HCT116 (cell line): ENCODE measurements at regions not wholly inside any gene's neighbourhood (a gene's known extent, or its start where the extent isn't known, plus 50 kb on each side); places are given as distances from the start of the nearest gene placed in this dataset.

ENCODE experiments used
- ATAC-seq: fragments of 200-7000 bp; cut with Tn5 transposase; 2 replicates; pipeline ENCODE4 v1.9.1; 2020; ENCODE audit warnings: mild to moderate bottlenecking, moderate library complexity
- BruUV-seq: library from RNA; stranded (reverse); fragments of 400-500 nt; replicated peaks from 2 replicates; lab custom pipeline; 2021; lab: Mats Ljungman, UMichigan
- CTCF ChIA-PET: fragments of 300-600 bp; sonication (Branson Sonifier 250); formaldehyde crosslinking; loops from one replicate; lab custom pipeline; 2021; ENCODE audit warnings: antibody characterized with exemption; lab: Charles Lee
- POLR2A ChIA-PET: fragments of 300-600, 350-600 bp; sonication (Branson Sonifier 250); formaldehyde crosslinking; loops from one replicate; lab custom pipeline; 2021; ENCODE audit warnings: antibody characterized with exemption; lab: Charles Lee
- RAD21 ChIA-PET, 2 experiments: fragments of 300-600 bp; sonication (Branson Sonifier 250); formaldehyde crosslinking; loops; one replicate each; lab custom pipeline; 2023; ENCODE audit warnings: low total read pairs in 2 of 2; ENCODE audit not compliant: uncharacterized antibody in 2 of 2, unreplicated experiment in 2 of 2, low non-redundant PET in 1 of 2; lab: Charles Lee
- DNase-seq: peaks from one replicate; pipeline ENCODE4 v3.0.0-alpha.2; 2010; ENCODE audit warnings: low read depth, low spot score
- H2AFZ ChIP-seq: fragments of 200-600 bp; shearing (Covaris generic), sonication (generic); 2 replicates; pipeline ENCODE4 v1.6.1; 2017; ENCODE audit warnings: low read depth, mixed run types, mixed read lengths, antibody characterized with exemption, low read length; ENCODE audit not compliant: poor library complexity, severe bottlenecking
- H3K27ac ChIP-seq: 2 replicates; pipeline ENCODE4 v1.5.1; 2012; ENCODE audit warnings: low read depth, low read length
- H3K27me3 ChIP-seq: fragments of 200-600 bp; sonication (generic); 2 replicates; pipeline ENCODE4 v1.6.1; 2016; ENCODE audit warnings: mixed run types, low read length, mixed read lengths; ENCODE audit not compliant: insufficient read depth
- H3K36me3 ChIP-seq, 2 experiments: fragments of 200-500 bp in 1 of 2; fragments of 200-600 bp in 1 of 2; sonication (Bioruptor generic) in 1 of 2; sonication (generic) in 1 of 2; 2 replicates each; pipeline versions ENCODE4 v1.5.1 to v1.6.1; 2014 to 2016; ENCODE audit warnings: low read length in 2 of 2, inconsistent platforms in 1 of 2, mixed read lengths in 1 of 2, mixed run types in 1 of 2; ENCODE audit not compliant: insufficient read depth in 2 of 2, control insufficient read depth in 1 of 2
- H3K4me1 ChIP-seq, 2 experiments: fragments of 200-600 bp in 1 of 2; sonication (generic) in 1 of 2; 2 replicates each; pipeline versions ENCODE4 v1.5.1 to v1.6.1; 2012 to 2017; ENCODE audit warnings: low read length in 2 of 2, inconsistent platforms in 1 of 2, mild to moderate bottlenecking in 1 of 2, mixed read lengths in 1 of 2, mixed run types in 1 of 2, moderate library complexity in 1 of 2; ENCODE audit not compliant: insufficient read depth in 2 of 2, control insufficient read depth in 1 of 2
- H3K4me2 ChIP-seq: fragments of 200-600 bp; sonication (generic); 2 replicates; pipeline ENCODE4 v1.6.1; 2017; ENCODE audit warnings: mixed run types, low read length, mixed read lengths
- H3K4me3 ChIP-seq, 2 experiments: fragments of 200-600 bp in 1 of 2; sonication (generic) in 1 of 2; replicated peaks in 1 of 2; 2 replicates each; pipeline ENCODE4 v1.5.1; 2011 to 2016; ENCODE audit warnings: low read length in 2 of 2, control low read depth in 1 of 2, low read depth in 1 of 2, mild to moderate bottlenecking in 1 of 2, mixed read lengths in 1 of 2, mixed run types in 1 of 2
- H3K79me2 ChIP-seq: fragments of 200-600 bp; sonication (generic); 2 replicates; pipeline ENCODE4 v1.6.1; 2017; ENCODE audit warnings: mild to moderate bottlenecking, mixed run types, low read length, moderate library complexity, mixed read lengths; ENCODE audit not compliant: insufficient read depth
- H3K9ac ChIP-seq: fragments of 200-600 bp; sonication (generic); 2 replicates; pipeline ENCODE4 v1.6.1; 2016; ENCODE audit warnings: low read length, mixed read lengths
- H3K9me2 ChIP-seq: fragments of 200-600 bp; sonication (generic), shearing (Covaris generic); 2 replicates; pipeline ENCODE4 v1.6.1; 2017; ENCODE audit warnings: mixed run types, mild to moderate bottlenecking, moderate library complexity; ENCODE audit not compliant: insufficient read depth
- H3K9me3 ChIP-seq, 2 experiments: fragments of 200-500 bp in 1 of 2; fragments of 200-600 bp in 1 of 2; sonication (Bioruptor generic) in 1 of 2; sonication (generic) in 1 of 2; 2 replicates each; pipeline ENCODE4 v1.6.1; 2014 to 2017; ENCODE audit warnings: low read length in 2 of 2, mixed read lengths in 2 of 2, inconsistent platforms in 1 of 2, low read depth in 1 of 2, mild to moderate bottlenecking in 1 of 2, mixed run types in 1 of 2, moderate library complexity in 1 of 2; ENCODE audit not compliant: control insufficient read depth in 1 of 2, insufficient read depth in 1 of 2
- H4K20me1 ChIP-seq: fragments of 200-600 bp; sonication (generic), shearing (Covaris generic); 2 replicates; pipeline ENCODE4 v1.6.1; 2017; ENCODE audit warnings: mixed run types, mild to moderate bottlenecking, moderate library complexity; ENCODE audit not compliant: insufficient read depth
- EGR1 ChIP-seq: IDR thresholded peaks from 2 replicates; pipeline ENCODE4 v1.6.1; 2012; ENCODE audit warnings: low read depth
- ELF1 ChIP-seq: IDR thresholded peaks from 2 replicates; pipeline ENCODE4 v1.6.1; 2012; ENCODE audit warnings: low read depth, borderline replicate concordance
- EZH2phosphoT487 ChIP-seq: fragments of 200-600 bp; IDR thresholded peaks from 2 replicates; pipeline ENCODE4 v1.6.1; 2018; ENCODE audit warnings: antibody characterized with exemption, borderline replicate concordance
- JUND ChIP-seq: IDR thresholded peaks from 2 replicates; pipeline ENCODE4 v1.6.1; 2012
- POLR2A ChIP-seq: IDR thresholded peaks from 2 replicates; pipeline ENCODE4 v1.7.0; 2011; ENCODE audit warnings: borderline replicate concordance; ENCODE audit not compliant: insufficient read depth, insufficient read length; ENCODE audit errors: extremely low read depth
- POLR2AphosphoS5 ChIP-seq: IDR thresholded peaks from 2 replicates; pipeline ENCODE4 v1.6.1; 2011; ENCODE audit warnings: mild to moderate bottlenecking, low read depth, low read length, moderate library complexity
- RAD21 ChIP-seq: IDR thresholded peaks from 2 replicates; pipeline ENCODE4 v1.6.1; 2012; ENCODE audit warnings: low read depth, mild to moderate bottlenecking
- SIN3A ChIP-seq: IDR thresholded peaks from 2 replicates; pipeline ENCODE4 v1.6.1; 2012; ENCODE audit warnings: low read depth
- SP1 ChIP-seq: IDR thresholded peaks from 2 replicates; pipeline ENCODE4 v1.6.1; 2012; ENCODE audit warnings: low read depth
- TCF7L2 ChIP-seq: IDR thresholded peaks from 2 replicates; pipeline ENCODE4 v1.7.0; 2011; ENCODE audit warnings: borderline replicate concordance, inconsistent platforms; ENCODE audit not compliant: insufficient read depth, insufficient read length; ENCODE audit errors: extremely low read depth
- YY1 ChIP-seq: IDR thresholded peaks from 2 replicates; pipeline ENCODE4 v1.6.1; 2011; ENCODE audit warnings: low read length, low read depth, moderate library complexity, mild to moderate bottlenecking; ENCODE audit not compliant: insufficient replicate concordance; ENCODE audit errors: extremely low read depth
- ZFX ChIP-seq: fragments of 450-650 bp; IDR thresholded peaks from 2 replicates; pipeline ENCODE4 v1.6.1; 2017
- ZNF274 ChIP-seq: fragments of 200-500 bp; sonication (Bioruptor generic); IDR thresholded peaks from 2 replicates; pipeline ENCODE4 v1.6.1; 2014; ENCODE audit warnings: mild to moderate bottlenecking, low read depth, low read length, inconsistent platforms
- intact Hi-C: fragments of 100-400 bp; cut with micrococcal nuclease; formaldehyde crosslinking; loops from 2 replicates; pipeline ENCODE4 v1.10.0; 2022
- TF ChIP-seq, protein P1 (sequence below): IDR thresholded peaks from 2 replicates; pipeline ENCODE4 v1.6.1; 2012
- TF ChIP-seq, protein P2 (sequence below): IDR thresholded peaks from 2 replicates; pipeline ENCODE4 v1.6.1; 2011; ENCODE audit warnings: mild to moderate bottlenecking, low read length, moderate library complexity; ENCODE audit not compliant: insufficient replicate concordance; ENCODE audit errors: extremely low read depth
- TF ChIP-seq, protein P3 (sequence below), 3 experiments: fragments of 200-600 bp in 1 of 3; sonication (generic) in 1 of 3; IDR thresholded peaks in 2 of 3; conservative IDR thresholded peaks in 1 of 3; 2 replicates each; pipeline ENCODE4 v1.5.1; 2012 to 2017; ENCODE audit warnings: low read depth in 2 of 3, low read length in 2 of 3, antibody characterized with exemption in 1 of 3, borderline replicate concordance in 1 of 3, control low read depth in 1 of 3, mild to moderate bottlenecking in 1 of 3, mixed read lengths in 1 of 3, mixed run types in 1 of 3, moderate library complexity in 1 of 3; ENCODE audit not compliant: insufficient read depth in 1 of 3
- TF ChIP-seq, protein P4 (sequence below): IDR thresholded peaks from 2 replicates; pipeline ENCODE4 v1.6.1; 2012

DNA sequence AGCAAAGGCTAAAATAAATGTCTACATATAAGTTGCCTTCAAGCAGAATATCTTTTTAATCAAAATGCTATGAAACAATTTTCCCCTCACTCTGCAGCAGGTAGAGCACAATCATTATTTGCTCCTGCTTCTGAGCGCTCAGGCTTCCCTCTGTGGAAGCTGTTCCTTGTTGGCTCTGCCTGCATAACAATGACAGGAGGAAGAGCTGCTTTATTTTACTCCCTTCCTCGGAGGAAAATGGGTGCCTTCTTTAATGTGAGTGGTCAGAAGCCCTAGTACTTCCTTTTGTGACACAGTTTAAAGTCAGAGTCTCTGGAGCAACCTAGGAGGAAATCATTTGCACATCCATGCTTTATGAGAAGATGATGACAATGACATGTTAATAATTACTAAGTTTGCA lies 492.1 kb downstream of the CDH8 start:
- CTCF ChIA-PET = no interaction called here
- Histone ChIP-seq H2AFZ (no peak overlapping the region), H3K9me3 (peaks cover 5 to 15% of the 10 kb centered on the region in 2 experiments; a peak in 2 of 4 replicates), H3K4me1 (no peaks in the 10 kb centered on the region), H3K27ac (no peak overlapping the region), H3K27me3 (no peaks in the 10 kb centered on the region), H3K79me2 (no peaks in the 10 kb centered on the region), H3K4me3 (no peak overlapping the region), H3K4me2 (no peak overlapping the region), H3K36me3 (no peaks in the 10 kb centered on the region), H3K9ac (no peak overlapping the region), H4K20me1 (no peaks in the 10 kb centered on the region), H3K9me2 (no peaks in the 10 kb centered on the region)
- no TSS peak for BruUV-seq
- intact Hi-C loops = no loop called here
- RAD21 ChIA-PET = no interaction called here
- ATAC-seq (no peak), DNase-seq (no peak)
- no peak for TF ChIP-seq JUND
- TF ChIP-seq ZNF274 = no peak
- no peak for TF ChIP-seq YY1
- TF ChIP-seq EGR1 = no peak
- TF ChIP-seq SIN3A = no peak
- TF ChIP-seq ZFX = no peak
- no peak for TF ChIP-seq POLR2AphosphoS5
- TF ChIP-seq, protein P1, sequence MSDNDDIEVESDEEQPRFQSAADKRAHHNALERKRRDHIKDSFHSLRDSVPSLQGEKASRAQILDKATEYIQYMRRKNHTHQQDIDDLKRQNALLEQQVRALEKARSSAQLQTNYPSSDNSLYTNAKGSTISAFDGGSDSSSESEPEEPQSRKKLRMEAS = no peak
- TF ChIP-seq TCF7L2 = no peak
- POLR2A ChIA-PET = no interaction called here

DNA sequence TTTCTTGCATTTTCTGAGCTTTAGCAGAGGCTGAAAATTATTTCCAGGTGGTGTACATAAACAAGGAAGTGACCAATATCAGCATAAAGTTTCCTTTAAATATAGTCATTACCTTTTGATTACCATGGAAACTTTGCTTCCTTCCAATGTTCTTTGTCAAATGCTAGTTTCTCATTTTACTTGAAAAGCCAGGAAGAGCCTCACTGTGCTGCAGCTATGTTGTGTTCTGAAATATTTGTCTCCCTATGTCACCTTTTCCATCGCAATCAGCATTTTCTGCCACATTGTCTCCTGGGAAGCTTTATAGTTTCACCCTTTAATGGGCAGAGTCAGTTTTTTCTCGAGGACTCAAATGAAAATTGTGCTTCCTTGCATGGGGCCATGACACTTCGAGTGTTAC lies 496.0 kb downstream of the CDH8 start:
- H2AFZ ChIP-seq = no peak overlapping the region
- peaks cover 10 to 16% of the 10 kb centered on the region in 2 experiments; a peak in 2 of 4 replicates for H3K9me3 ChIP-seq
- ChIA-PET POLR2A (no interaction called here), CTCF (no interaction called here), RAD21 (no interaction called here)
- H3K27me3 ChIP-seq = no peaks in the 10 kb centered on the region
- DNase-seq (no peak), ATAC-seq (no peak)
- BruUV-seq = no TSS peak
- H3K4me1 ChIP-seq = no peaks in the 10 kb centered on the region
- no peaks in the 10 kb centered on the region for H4K20me1 ChIP-seq
- no peak overlapping the region for H3K4me3 ChIP-seq
- H3K9me2 ChIP-seq = no peaks in the 10 kb centered on the region
- intact Hi-C loops = no loop called here
- H3K36me3 ChIP-seq = no peaks in the 10 kb centered on the region
- H3K9ac ChIP-seq = no peak overlapping the region
- H3K4me2 ChIP-seq = no peak overlapping the region
- H3K79me2 ChIP-seq = no peaks in the 10 kb centered on the region
- H3K27ac ChIP-seq = no peak overlapping the region
- TF ChIP-seq POLR2A (no peak), JUND (no peak), POLR2AphosphoS5 (no peak), ZNF274 (no peak), SIN3A (no peak), ZFX (no peak), EZH2phosphoT487 (no peak), ELF1 (no peak), YY1 (no peak), SP1 (no peak), RAD21 (no peak), EGR1 (no peak)
- TF ChIP-seq, protein P2, sequence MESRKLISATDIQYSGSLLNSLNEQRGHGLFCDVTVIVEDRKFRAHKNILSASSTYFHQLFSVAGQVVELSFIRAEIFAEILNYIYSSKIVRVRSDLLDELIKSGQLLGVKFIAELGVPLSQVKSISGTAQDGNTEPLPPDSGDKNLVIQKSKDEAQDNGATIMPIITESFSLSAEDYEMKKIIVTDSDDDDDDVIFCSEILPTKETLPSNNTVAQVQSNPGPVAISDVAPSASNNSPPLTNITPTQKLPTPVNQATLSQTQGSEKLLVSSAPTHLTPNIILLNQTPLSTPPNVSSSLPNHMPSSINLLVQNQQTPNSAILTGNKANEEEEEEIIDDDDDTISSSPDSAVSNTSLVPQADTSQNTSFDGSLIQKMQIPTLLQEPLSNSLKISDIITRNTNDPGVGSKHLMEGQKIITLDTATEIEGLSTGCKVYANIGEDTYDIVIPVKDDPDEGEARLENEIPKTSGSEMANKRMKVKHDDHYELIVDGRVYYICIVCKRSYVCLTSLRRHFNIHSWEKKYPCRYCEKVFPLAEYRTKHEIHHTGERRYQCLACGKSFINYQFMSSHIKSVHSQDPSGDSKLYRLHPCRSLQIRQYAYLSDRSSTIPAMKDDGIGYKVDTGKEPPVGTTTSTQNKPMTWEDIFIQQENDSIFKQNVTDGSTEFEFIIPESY = no peak
- TF ChIP-seq, protein P3, sequence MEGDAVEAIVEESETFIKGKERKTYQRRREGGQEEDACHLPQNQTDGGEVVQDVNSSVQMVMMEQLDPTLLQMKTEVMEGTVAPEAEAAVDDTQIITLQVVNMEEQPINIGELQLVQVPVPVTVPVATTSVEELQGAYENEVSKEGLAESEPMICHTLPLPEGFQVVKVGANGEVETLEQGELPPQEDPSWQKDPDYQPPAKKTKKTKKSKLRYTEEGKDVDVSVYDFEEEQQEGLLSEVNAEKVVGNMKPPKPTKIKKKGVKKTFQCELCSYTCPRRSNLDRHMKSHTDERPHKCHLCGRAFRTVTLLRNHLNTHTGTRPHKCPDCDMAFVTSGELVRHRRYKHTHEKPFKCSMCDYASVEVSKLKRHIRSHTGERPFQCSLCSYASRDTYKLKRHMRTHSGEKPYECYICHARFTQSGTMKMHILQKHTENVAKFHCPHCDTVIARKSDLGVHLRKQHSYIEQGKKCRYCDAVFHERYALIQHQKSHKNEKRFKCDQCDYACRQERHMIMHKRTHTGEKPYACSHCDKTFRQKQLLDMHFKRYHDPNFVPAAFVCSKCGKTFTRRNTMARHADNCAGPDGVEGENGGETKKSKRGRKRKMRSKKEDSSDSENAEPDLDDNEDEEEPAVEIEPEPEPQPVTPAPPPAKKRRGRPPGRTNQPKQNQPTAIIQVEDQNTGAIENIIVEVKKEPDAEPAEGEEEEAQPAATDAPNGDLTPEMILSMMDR (IDR thresholded peaks at IDR 0.05 in 2 of 3, conservative IDR thresholded peaks at IDR 0.05 in 1 of 3; ENCODE audit: borderline replicate concordance in 1 of 3, insufficient read depth in 1 of 3, low read depth in 2 of 3, low read length in 2 of 3) = no peak
- TF ChIP-seq, protein P4, sequence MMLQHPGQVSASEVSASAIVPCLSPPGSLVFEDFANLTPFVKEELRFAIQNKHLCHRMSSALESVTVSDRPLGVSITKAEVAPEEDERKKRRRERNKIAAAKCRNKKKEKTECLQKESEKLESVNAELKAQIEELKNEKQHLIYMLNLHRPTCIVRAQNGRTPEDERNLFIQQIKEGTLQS = no peak
